ENCODE measurements at regions not wholly inside any gene's neighbourhood (a gene's known extent, or its start where the extent isn't known, plus 50 kb on each side); places are given as distances from the start of the nearest gene placed in this dataset.
"Not testable (repeated sequence)": the region's sequence is repeated elsewhere in the genome, so short reads cannot be mapped to it uniquely, and the experiment has no call there.

DNA sequence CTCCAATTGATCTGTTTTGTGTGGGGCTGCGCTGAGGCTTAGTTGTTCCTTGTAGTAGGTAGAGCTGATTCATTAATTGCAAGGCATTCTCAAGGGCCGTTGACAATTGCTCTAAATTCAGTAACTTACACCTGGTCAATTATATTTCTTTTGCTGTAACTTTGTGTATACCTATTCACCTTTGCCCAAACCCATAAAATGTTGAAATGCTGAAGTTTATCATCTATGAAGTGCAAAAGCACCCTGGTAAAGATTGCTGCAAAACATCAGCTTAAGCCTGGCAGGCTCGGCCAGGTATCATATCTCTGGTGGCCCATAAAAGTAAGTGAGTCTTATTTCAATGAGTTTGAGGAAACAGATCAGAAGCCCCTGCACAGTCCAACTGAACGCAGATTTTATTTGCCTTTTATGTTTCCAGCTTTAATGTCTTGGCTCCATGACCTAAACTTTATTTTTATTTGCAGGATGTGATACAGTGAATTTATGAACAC lies 203.6 kb upstream of the SLCO3A1 start:
- Histone ChIP-seq H3K36me3 (peaks cover 0 to 1% of the 10 kb centered on the region in 2 donors), H3K4me1 (replicated peaks) (no peaks in the 10 kb centered on the region), H3K9me3 (no peaks in the 10 kb centered on the region), H3K27ac (no peak overlapping the region), H3K27me3 (replicated peaks; ENCODE audit: insufficient read depth) (no peaks in the 10 kb centered on the region), H3K4me3 (no peak overlapping the region)
- 42% methylated on average over 4 of the region's 4 CpGs for WGBS
- no peak for DNase-seq (ENCODE audit: low spot score)
- TF ChIP-seq, protein P1, sequence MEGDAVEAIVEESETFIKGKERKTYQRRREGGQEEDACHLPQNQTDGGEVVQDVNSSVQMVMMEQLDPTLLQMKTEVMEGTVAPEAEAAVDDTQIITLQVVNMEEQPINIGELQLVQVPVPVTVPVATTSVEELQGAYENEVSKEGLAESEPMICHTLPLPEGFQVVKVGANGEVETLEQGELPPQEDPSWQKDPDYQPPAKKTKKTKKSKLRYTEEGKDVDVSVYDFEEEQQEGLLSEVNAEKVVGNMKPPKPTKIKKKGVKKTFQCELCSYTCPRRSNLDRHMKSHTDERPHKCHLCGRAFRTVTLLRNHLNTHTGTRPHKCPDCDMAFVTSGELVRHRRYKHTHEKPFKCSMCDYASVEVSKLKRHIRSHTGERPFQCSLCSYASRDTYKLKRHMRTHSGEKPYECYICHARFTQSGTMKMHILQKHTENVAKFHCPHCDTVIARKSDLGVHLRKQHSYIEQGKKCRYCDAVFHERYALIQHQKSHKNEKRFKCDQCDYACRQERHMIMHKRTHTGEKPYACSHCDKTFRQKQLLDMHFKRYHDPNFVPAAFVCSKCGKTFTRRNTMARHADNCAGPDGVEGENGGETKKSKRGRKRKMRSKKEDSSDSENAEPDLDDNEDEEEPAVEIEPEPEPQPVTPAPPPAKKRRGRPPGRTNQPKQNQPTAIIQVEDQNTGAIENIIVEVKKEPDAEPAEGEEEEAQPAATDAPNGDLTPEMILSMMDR (IDR thresholded peaks at IDR 0.05) = no peak
- no peak for TF ChIP-seq POLR2AphosphoS5 (IDR thresholded peaks at IDR 0.05)
- no peak for TF ChIP-seq POLR2A (IDR thresholded peaks at IDR 0.05)
- intact Hi-C loops (cut with DNase I) = no loop called here

DNA sequence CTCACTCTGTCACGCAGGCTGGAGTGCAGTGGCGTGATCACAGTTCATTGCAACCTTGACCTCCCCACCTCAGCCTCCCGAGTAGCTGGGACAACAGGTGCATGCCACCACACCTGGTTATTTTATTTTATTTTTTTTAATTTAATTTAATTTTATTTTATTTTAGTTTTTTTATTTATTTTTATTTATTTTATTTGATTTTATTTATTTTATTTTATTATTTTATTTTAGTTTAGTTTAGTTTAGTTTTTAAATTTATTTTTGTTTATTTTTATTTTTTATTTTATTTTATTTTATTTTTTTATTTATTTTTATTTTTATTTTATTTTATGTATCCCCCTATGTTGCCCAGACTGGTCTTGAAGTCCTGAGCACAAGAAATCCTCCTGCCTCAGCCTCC lies 202.3 kb upstream of the SLCO3A1 start:
- H3K4me3 ChIP-seq = no peak overlapping the region
- intact Hi-C loops (cut with DNase I) = no loop called here
- no peaks in the 10 kb centered on the region for H3K9me3 ChIP-seq
- H3K36me3 ChIP-seq = no peaks in the 10 kb centered on the region
- H3K27ac ChIP-seq = no peak overlapping the region
- H3K27me3 ChIP-seq (replicated peaks; ENCODE audit: insufficient read depth) = no peaks in the 10 kb centered on the region
- TF ChIP-seq POLR2A (IDR thresholded peaks at IDR 0.05) (no peak), POLR2AphosphoS5 (IDR thresholded peaks at IDR 0.05) (no peak)
- TF ChIP-seq, protein P1 (IDR thresholded peaks at IDR 0.05) = no peak
- H3K4me1 ChIP-seq (replicated peaks) = no peaks in the 10 kb centered on the region
- DNase-seq (ENCODE audit: low spot score) = no peak
- WGBS = 95% methylated on average over 3 of the region's 3 CpGs

DNA sequence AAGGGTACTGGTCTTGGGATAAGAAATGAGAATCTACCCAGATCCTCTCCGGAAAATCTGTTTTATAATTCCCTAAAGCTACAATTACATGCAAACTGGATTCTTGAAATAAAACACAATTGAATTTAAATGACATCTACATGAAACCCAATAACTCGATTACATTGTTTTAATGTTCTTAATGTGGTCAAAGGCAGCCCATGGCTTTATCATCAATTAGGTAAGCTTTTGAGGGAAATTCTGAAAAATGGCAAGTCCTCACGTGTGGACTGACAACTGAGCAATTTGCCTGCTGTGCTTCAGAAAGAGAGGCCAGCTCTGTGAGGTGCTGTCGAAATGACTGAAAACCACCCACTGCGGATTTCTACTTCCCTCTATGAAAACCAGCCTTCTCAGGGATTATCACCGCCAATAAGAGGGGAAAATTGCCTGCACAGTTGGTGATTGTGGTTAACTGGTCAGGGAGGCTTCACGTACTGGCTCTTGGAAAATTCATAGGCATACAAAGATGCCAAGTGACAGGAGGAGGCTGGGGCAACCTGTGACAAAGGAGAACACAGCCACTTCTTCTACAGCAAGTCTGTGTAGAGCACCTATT lies 200.8 kb upstream of the SLCO3A1 start:
- TF ChIP-seq POLR2A (IDR thresholded peaks at IDR 0.05) (no peak), POLR2AphosphoS5 (IDR thresholded peaks at IDR 0.05) (no peak)
- TF ChIP-seq, protein P1 (IDR thresholded peaks at IDR 0.05) = no peak
- H3K36me3 ChIP-seq = no peaks in the 10 kb centered on the region
- intact Hi-C loops (cut with DNase I) = no loop called here
- H3K27ac ChIP-seq = no peak overlapping the region
- WGBS = 67% methylated on average over 7 of the region's 7 CpGs
- H3K4me3 ChIP-seq = no peak overlapping the region
- no peaks in the 10 kb centered on the region for H3K27me3 ChIP-seq (replicated peaks; ENCODE audit: insufficient read depth)
- no peaks in the 10 kb centered on the region for H3K4me1 ChIP-seq (replicated peaks)
- H3K9me3 ChIP-seq = no peaks in the 10 kb centered on the region
- DNase-seq (ENCODE audit: low spot score) = no peak

DNA sequence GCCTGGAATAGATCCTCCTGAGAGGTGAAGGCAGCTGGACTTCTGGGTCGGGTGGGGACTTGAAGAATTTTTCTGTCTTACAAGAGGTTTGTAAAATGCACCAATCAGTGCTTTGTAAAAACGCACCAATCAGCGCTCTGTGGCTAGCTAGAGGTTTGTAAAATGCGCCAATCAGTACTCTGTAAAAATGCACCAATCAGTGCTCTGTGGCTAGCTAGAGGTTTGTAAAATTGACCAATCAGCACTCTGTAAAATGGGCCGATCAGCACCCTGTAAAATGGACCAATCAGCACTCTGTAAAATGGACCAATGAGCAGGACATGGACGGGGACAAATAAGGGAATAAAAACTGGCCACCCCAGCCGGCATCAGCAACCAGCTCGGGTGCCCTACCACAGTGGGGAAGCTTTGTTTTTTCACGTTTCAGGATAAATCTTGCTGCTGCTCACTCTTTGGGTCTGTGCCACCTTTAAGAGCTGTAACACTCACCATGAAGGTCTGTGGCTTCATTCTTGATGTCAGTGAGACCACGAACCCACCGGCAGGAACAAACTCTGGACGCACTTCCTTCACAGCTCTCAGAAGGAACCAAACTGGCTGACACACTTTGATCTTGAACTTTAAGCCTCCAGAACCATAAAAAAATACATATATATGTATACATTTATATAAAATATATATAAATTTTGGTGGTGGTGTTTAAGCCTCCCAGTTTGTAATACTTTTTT lies 197.8 kb upstream of the SLCO3A1 start:
- 80% methylated on average over 12 of the region's 12 CpGs for WGBS
- H3K9me3 ChIP-seq; H3K4me3 ChIP-seq; H3K27me3 ChIP-seq (replicated peaks; ENCODE audit: insufficient read depth); H3K4me1 ChIP-seq (replicated peaks); H3K27ac ChIP-seq; H3K36me3 ChIP-seq; DNase-seq (ENCODE audit: low spot score); intact Hi-C loops (cut with DNase I): not testable (repeated sequence)

DNA sequence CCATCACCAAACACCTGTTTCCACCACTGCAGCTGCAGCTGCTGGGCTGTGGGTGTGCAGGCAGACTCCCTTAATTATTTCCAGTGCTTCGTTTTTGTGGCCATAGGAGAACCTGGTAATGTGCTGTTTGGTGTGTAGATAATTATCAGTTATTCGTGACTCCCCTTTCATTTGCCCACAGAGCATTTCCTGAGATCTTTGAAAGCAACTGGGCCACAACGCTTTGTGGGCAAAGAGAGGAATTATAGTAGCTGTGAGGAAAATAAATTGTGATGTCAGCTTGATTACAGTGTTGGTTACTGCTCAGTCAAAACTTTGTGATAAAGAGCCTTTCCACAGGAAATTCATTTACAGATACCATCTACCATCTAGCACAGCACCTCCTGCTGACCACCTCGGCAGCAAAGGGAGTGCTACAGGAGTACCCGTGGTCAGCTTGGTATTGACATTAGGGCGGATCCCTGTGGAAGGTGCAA lies 193.3 kb upstream of the SLCO3A1 start:
- intact Hi-C loops (cut with DNase I) = no loop called here
- peaks cover 2% of the 10 kb centered on the region for H3K27me3 ChIP-seq (replicated peaks; ENCODE audit: insufficient read depth)
- TF ChIP-seq POLR2A (IDR thresholded peaks at IDR 0.05) (no peak), POLR2AphosphoS5 (IDR thresholded peaks at IDR 0.05) (no peak)
- TF ChIP-seq, protein P1 (IDR thresholded peaks at IDR 0.05) = no peak
- no peak overlapping the region for H3K27ac ChIP-seq
- DNase-seq (ENCODE audit: low spot score) = no peak
- WGBS = 34% methylated on average over 6 of the region's 6 CpGs
- H3K4me1 ChIP-seq (replicated peaks) = no peaks in the 10 kb centered on the region
- no peaks in the 10 kb centered on the region for H3K36me3 ChIP-seq
- H3K4me3 ChIP-seq = no peak overlapping the region
- H3K9me3 ChIP-seq = no peaks in the 10 kb centered on the region
